PC-3 (cell line): ENCODE measurements at regions not wholly inside any gene's neighbourhood (a gene's known extent, or its start where the extent isn't known, plus 50 kb on each side); places are given as distances from the start of the nearest gene placed in this dataset.

ENCODE experiments used
- ATAC-seq: fragments of 200-7000 bp; cut with Tn5 transposase; 2 replicates; pipeline ENCODE4 v1.9.1; 2020; ENCODE audit warnings: mild to moderate bottlenecking, moderate library complexity
- BruUV-seq: library from RNA; stranded (reverse); fragments of 400-500 nt; replicated peaks from 2 replicates; lab custom pipeline; 2021; lab: Mats Ljungman, UMichigan
- CTCF ChIA-PET: fragments of 300-600 bp; sonication (Branson Sonifier 250); formaldehyde crosslinking; loops from one replicate; lab custom pipeline; 2022; ENCODE audit warnings: antibody characterized with exemption; lab: Charles Lee
- POLR2A ChIA-PET: fragments of 300-600 bp; sonication (Branson Sonifier 250); formaldehyde crosslinking; loops from one replicate; lab custom pipeline; 2022; ENCODE audit warnings: antibody characterized with exemption; ENCODE audit not compliant: unreplicated experiment; lab: Charles Lee
- DNase-seq: peaks from one replicate; pipeline ENCODE4 v3.0.0-alpha.2; 2015
- H2AFZ ChIP-seq: fragments of 300-600 bp; sonication (generic); 2 replicates; pipeline ENCODE4 v1.6.0; 2016; ENCODE audit warnings: antibody characterized with exemption, low read length
- H3F3A ChIP-seq: fragments of 300-600 bp; sonication (generic); one replicate; pipeline ENCODE4 v1.6.0; 2017; ENCODE audit warnings: antibody characterized with exemption, low read length, control low read depth, mild to moderate bottlenecking; ENCODE audit not compliant: unreplicated experiment
- H3K27ac ChIP-seq: fragments of 300-600 bp; sonication (generic); 2 replicates; pipeline ENCODE4 v1.5.1; 2016; ENCODE audit warnings: mild to moderate bottlenecking, low read length
- H3K27me3 ChIP-seq: fragments of 300-600 bp; sonication (generic); 2 replicates; pipeline ENCODE4 v1.6.1; 2016; ENCODE audit warnings: low read length, mixed read lengths
- H3K36me3 ChIP-seq: fragments of 300-600 bp; sonication (generic); 2 replicates; pipeline ENCODE4 v1.6.1; 2016; ENCODE audit warnings: low read depth, mixed run types, low read length, mixed read lengths
- H3K4me1 ChIP-seq: fragments of 300-600 bp; sonication (generic); 2 replicates; pipeline ENCODE4 v1.5.1; 2016; ENCODE audit warnings: low read length; ENCODE audit not compliant: insufficient read depth
- H3K4me2 ChIP-seq: fragments of 300-600 bp; sonication (generic); 2 replicates; pipeline ENCODE4 v1.6.0; 2016; ENCODE audit warnings: low read length
- H3K4me3 ChIP-seq: fragments of 300-600 bp; sonication (generic); 2 replicates; pipeline ENCODE4 v1.5.1; 2016; ENCODE audit warnings: mild to moderate bottlenecking, low read length, mixed read lengths
- H3K79me2 ChIP-seq: fragments of 300-600 bp; sonication (generic); 2 replicates; pipeline ENCODE4 v1.6.1; 2017; ENCODE audit warnings: low read length, mixed read lengths
- H3K9ac ChIP-seq: fragments of 300-600 bp; sonication (generic); 2 replicates; pipeline ENCODE4 v1.6.0; 2016; ENCODE audit warnings: mild to moderate bottlenecking, low read length
- H3K9me2 ChIP-seq: fragments of 300-600 bp; sonication (generic); replicated peaks from 2 replicates; pipeline ENCODE4 v1.6.1; 2016; ENCODE audit warnings: mixed run types, low read length, mixed read lengths
- H3K9me3 ChIP-seq: fragments of 300-600 bp; sonication (generic); 2 replicates; pipeline ENCODE4 v1.6.1; 2016; ENCODE audit warnings: low read length, mixed read lengths
- H4K20me1 ChIP-seq: fragments of 300-600 bp; sonication (generic); 2 replicates; pipeline ENCODE4 v1.6.1; 2016; ENCODE audit warnings: low read length, mixed read lengths
- CTCF ChIP-seq: fragments of 300-600 bp; sonication (generic); conservative IDR thresholded peaks from 2 replicates; pipeline ENCODE4 v1.5.1; 2017; ENCODE audit warnings: antibody characterized with exemption, low read depth, mild to moderate bottlenecking, low read length
- EZH2 ChIP-seq: fragments of 300-600 bp; sonication (generic); IDR thresholded peaks from one replicate; pipeline ENCODE4 v1.6.1; 2017; ENCODE audit warnings: antibody characterized with exemption, mild to moderate bottlenecking, low read length; ENCODE audit not compliant: unreplicated experiment
- EZH2phosphoT487 ChIP-seq: fragments of 300-600 bp; sonication (generic); IDR thresholded peaks from 2 replicates; pipeline ENCODE4 v1.6.1; 2018; ENCODE audit warnings: mild to moderate bottlenecking, antibody characterized with exemption, low read length, borderline replicate concordance
- intact Hi-C: fragments of 100-400 bp; cut with micrococcal nuclease; formaldehyde crosslinking; loops from 2 replicates; pipeline ENCODE4 v1.9.0; 2023

- intact Hi-C loops = loop anchor here (2.0 kb wide), 1 partner anchor 38 kb away; no protein-coding TSS in a partner anchor
- H2AFZ ChIP-seq = no peak overlapping the region
- H3K27me3 ChIP-seq = no peaks in the 10 kb centered on the region
- H3K36me3 ChIP-seq = no peaks in the 10 kb centered on the region; the same call in 1 of the 2 replicates
- no peaks in the 10 kb centered on the region for H3K9me3 ChIP-seq
- peak; percentile 1 for DNase-seq
- no peak for ATAC-seq
- H3F3A ChIP-seq = no peaks in the 10 kb centered on the region
- no peaks in the 10 kb centered on the region for H3K9me2 ChIP-seq
- TF ChIP-seq EZH2 (no peak), EZH2phosphoT487 (no peak), CTCF (no peak)
- no peak overlapping the region for H3K9ac ChIP-seq
- no peak overlapping the region for H3K4me2 ChIP-seq
- ChIA-PET POLR2A (interaction anchor here (0.7 kb wide), 1 partner anchor 127 kb away, joined by 3 read pairs; no protein-coding TSS in a partner anchor), CTCF (interaction anchor here (0.6 kb wide), 1 partner anchor 111 kb away, joined by 4 read pairs; no protein-coding TSS in a partner anchor)
- BruUV-seq = no TSS peak
- no peaks in the 10 kb centered on the region for H4K20me1 ChIP-seq
- no peaks in the 10 kb centered on the region for H3K79me2 ChIP-seq
- H3K4me3 ChIP-seq = no peak overlapping the region
- no peaks in the 10 kb centered on the region for H3K4me1 ChIP-seq
- no peak overlapping the region for H3K27ac ChIP-seq
Measured at GRCh38 chr5:136768457-136768856, 403.1 kb upstream of the TRPC7 start.

- POLR2A ChIA-PET = no interaction called here
- intact Hi-C loops = no loop called here
- H3K4me1 ChIP-seq = no peaks in the 10 kb centered on the region
- DNase-seq (peak; percentile 66), ATAC-seq (peak; percentile 56)
- no peak overlapping the region for H3K4me2 ChIP-seq
- H4K20me1 ChIP-seq = no peaks in the 10 kb centered on the region
- BruUV-seq = no TSS peak
- no peaks in the 10 kb centered on the region; the same call in 1 of the 2 replicates for H3K36me3 ChIP-seq
- no peak overlapping the region for H3K27ac ChIP-seq
- H3K9ac ChIP-seq = no peak overlapping the region
- H3K79me2 ChIP-seq = no peaks in the 10 kb centered on the region
- H3K27me3 ChIP-seq = no peaks in the 10 kb centered on the region
- no peak overlapping the region for H3K4me3 ChIP-seq
- H3K9me3 ChIP-seq = no peaks in the 10 kb centered on the region
- no peaks in the 10 kb centered on the region for H3K9me2 ChIP-seq
- no peak overlapping the region for H2AFZ ChIP-seq
- H3F3A ChIP-seq = no peaks in the 10 kb centered on the region
- no peak for TF ChIP-seq EZH2
- no peak for TF ChIP-seq EZH2phosphoT487
- no peak for TF ChIP-seq CTCF
- CTCF ChIA-PET = no interaction called here
Measured at GRCh38 chr5:136766456-136766855, 401.1 kb upstream of the TRPC7 start.

GRCh38 chr5:136764601-136765000 is 399.3 kb upstream of the TRPC7 start:
- Histone ChIP-seq H3K27me3 (no peaks in the 10 kb centered on the region), H3K9ac (no peak overlapping the region), H3F3A (no peaks in the 10 kb centered on the region), H3K4me3 (no peak overlapping the region), H3K79me2 (no peaks in the 10 kb centered on the region), H3K9me2 (no peaks in the 10 kb centered on the region), H3K9me3 (no peaks in the 10 kb centered on the region), H3K4me2 (no peak overlapping the region), H2AFZ (no peak overlapping the region), H3K27ac (no peak overlapping the region), H3K36me3 (no peaks in the 10 kb centered on the region), H4K20me1 (no peaks in the 10 kb centered on the region), H3K4me1 (no peaks in the 10 kb centered on the region)
- DNase-seq = no peak
- no TSS peak for BruUV-seq
- ChIA-PET POLR2A (no interaction called here), CTCF (no interaction called here)
- no peak for ATAC-seq
- intact Hi-C loops = no loop called here
- TF ChIP-seq EZH2 (no peak), CTCF (no peak), EZH2phosphoT487 (no peak)
